IMR-90 (cell line): ENCODE measurements at regions not wholly inside any gene's neighbourhood (a gene's known extent, or its start where the extent isn't known, plus 50 kb on each side); places are given as distances from the start of the nearest gene placed in this dataset.
"Not testable (repeated sequence)": the region's sequence is repeated elsewhere in the genome, so short reads cannot be mapped to it uniquely, and the experiment has no call there.

Experiments
- ATAC-seq: fragments of 200-7000 bp; cut with Tn5 transposase; 2 replicates; pipeline ENCODE4 v1.9.1; 2020; ENCODE audit warnings: low read depth, mild to moderate bottlenecking, moderate library complexity
- BruUV-seq: library from RNA; stranded (reverse); fragments of 400-500 nt; replicated peaks from 2 replicates; lab custom pipeline; 2021; lab: Mats Ljungman, UMichigan
- CTCF ChIA-PET: fragments of 300-600 bp; formaldehyde crosslinking; extraction: SDS; loops from one replicate; lab custom pipeline; 2021; ENCODE audit warnings: antibody characterized with exemption; lab: Yijun Ruan, JAX
- POLR2A ChIA-PET: fragments of 300-600 bp; sonication (Branson Sonifier 250); formaldehyde crosslinking; loops from one replicate; lab custom pipeline; 2022; ENCODE audit warnings: antibody characterized with exemption; ENCODE audit not compliant: unreplicated experiment; lab: Charles Lee
- DNase-seq: peaks from one replicate; pipeline ENCODE4 v3.0.0; 2013
- H2AFZ ChIP-seq: replicated peaks from 2 replicates; pipeline ENCODE3; 2013; ENCODE audit warnings: low read length, mild to moderate bottlenecking; ENCODE audit not compliant: poor library complexity
- H2AK5ac ChIP-seq: 2 replicates; pipeline ENCODE4 v1.6.1; 2013; ENCODE audit warnings: low read depth, low read length, inconsistent platforms
- H2AK9ac ChIP-seq: replicated peaks from 2 replicates; pipeline ENCODE3; 2013; ENCODE audit warnings: mild to moderate bottlenecking, low read depth, low read length, moderate library complexity; ENCODE audit not compliant: poor library complexity
- H2BK120ac ChIP-seq: 2 replicates; pipeline ENCODE4 v1.6.1; 2013; ENCODE audit warnings: low read depth, low read length, inconsistent platforms
- H2BK15ac ChIP-seq: 3 replicates; pipeline ENCODE4 v1.6.1; 2013; ENCODE audit warnings: low read depth, low read length, inconsistent platforms
- H2BK20ac ChIP-seq: 2 replicates; pipeline ENCODE4 v1.6.1; 2013; ENCODE audit warnings: low read depth, mild to moderate bottlenecking, inconsistent platforms, low read length, moderate library complexity
- H2BK5ac ChIP-seq: 2 replicates; pipeline ENCODE4 v1.6.1; 2013; ENCODE audit warnings: mild to moderate bottlenecking, low read depth, low read length, inconsistent platforms; ENCODE audit not compliant: poor library complexity, severe bottlenecking
- H3K14ac ChIP-seq: replicated peaks from 2 replicates; pipeline ENCODE4 v1.6.1; 2013; ENCODE audit warnings: low read depth, low read length, inconsistent platforms
- H3K18ac ChIP-seq: 2 replicates; pipeline ENCODE4 v1.6.1; 2013; ENCODE audit warnings: low read depth, low read length, control low read depth
- H3K23ac ChIP-seq: 2 replicates; pipeline ENCODE4 v1.6.1; 2013; ENCODE audit warnings: low read depth, low read length, inconsistent platforms
- H3K27ac ChIP-seq: 2 replicates; pipeline ENCODE4 v1.5.1; 2013; ENCODE audit warnings: mild to moderate bottlenecking, control low read depth, low read length; ENCODE audit not compliant: insufficient read depth
- H3K27me3 ChIP-seq: 2 replicates; pipeline ENCODE4 v1.6.1; 2013; ENCODE audit warnings: low read length; ENCODE audit not compliant: control insufficient read depth, insufficient read depth
- H3K36me3 ChIP-seq: 2 replicates; pipeline ENCODE4 v1.6.1; 2013; ENCODE audit warnings: low read length, mixed read lengths; ENCODE audit not compliant: control insufficient read depth, insufficient read depth
- H3K4ac ChIP-seq: 2 replicates; pipeline ENCODE4 v1.6.1; 2013; ENCODE audit warnings: low read depth, low read length, inconsistent platforms
- H3K4me1 ChIP-seq: 2 replicates; pipeline ENCODE4 v1.6.1; 2013; ENCODE audit warnings: low read length, mixed read lengths; ENCODE audit not compliant: control insufficient read depth, insufficient read depth
- H3K4me2 ChIP-seq: 2 replicates; pipeline ENCODE4 v1.6.1; 2013; ENCODE audit warnings: low read depth, mild to moderate bottlenecking, control low read depth, low read length, moderate library complexity
- H3K4me3 ChIP-seq: 2 replicates; pipeline ENCODE4 v1.5.1; 2013; ENCODE audit warnings: low read depth, mild to moderate bottlenecking, control low read depth, low read length, moderate library complexity; ENCODE audit not compliant: insufficient read depth
- H3K56ac ChIP-seq: 2 replicates; pipeline ENCODE4 v1.6.1; 2013; ENCODE audit warnings: low read length, inconsistent platforms; ENCODE audit not compliant: insufficient read depth; ENCODE audit errors: extremely low read depth
- H3K79me1 ChIP-seq, 2 experiments: 2 replicates each; pipeline ENCODE4 v1.6.1; 2013; ENCODE audit warnings: low read length in 2 of 2, inconsistent platforms in 1 of 2, low read depth in 1 of 2
- H3K9ac ChIP-seq: 2 replicates; pipeline ENCODE4 v1.6.1; 2013; ENCODE audit warnings: low read depth, low read length, control low read depth
- H3K9me1 ChIP-seq: 2 replicates; pipeline ENCODE4 v1.6.1; 2013; ENCODE audit warnings: low read length, inconsistent platforms; ENCODE audit not compliant: insufficient read depth
- H3K9me3 ChIP-seq: 2 replicates; pipeline ENCODE4 v1.6.1; 2013; ENCODE audit warnings: low read length; ENCODE audit not compliant: control insufficient read depth, insufficient read depth
- H4K20me1 ChIP-seq: 2 replicates; pipeline ENCODE4 v1.6.1; 2013; ENCODE audit warnings: low read length, inconsistent platforms; ENCODE audit not compliant: insufficient read depth
- H4K5ac ChIP-seq: 2 replicates; pipeline ENCODE4 v1.6.1; 2013; ENCODE audit warnings: mild to moderate bottlenecking, low read depth, low read length, control low read depth
- H4K8ac ChIP-seq, 2 experiments: 2 replicates each; pipeline ENCODE4 v1.6.1; 2013; ENCODE audit warnings: low read depth in 2 of 2, low read length in 2 of 2, control low read depth in 1 of 2, inconsistent platforms in 1 of 2
- H4K91ac ChIP-seq: 2 replicates; pipeline ENCODE4 v1.6.1; 2013; ENCODE audit warnings: low read depth, low read length, inconsistent platforms; ENCODE audit not compliant: insufficient read depth
- CEBPB ChIP-seq: IDR thresholded peaks from 2 replicates; pipeline ENCODE4 v1.6.1; 2012; ENCODE audit warnings: low read depth, low read length, improper control_type of control experiment
- CHD1 ChIP-seq: IDR thresholded peaks from 2 replicates; pipeline ENCODE4 v1.6.1; 2012; ENCODE audit warnings: low read depth, low read length, improper control_type of control experiment
- FOS ChIP-seq: fragments of 150-350 bp; IDR thresholded peaks from 2 replicates; pipeline ENCODE4 v1.6.1; 2016; ENCODE audit warnings: low read depth, low read length
- MAFK ChIP-seq: IDR thresholded peaks from 2 replicates; pipeline ENCODE4 v1.6.1; 2012; ENCODE audit warnings: low read depth, low read length, improper control_type of control experiment
- POLR2A ChIP-seq: IDR thresholded peaks from 2 replicates; pipeline ENCODE4 v1.6.1; 2012; ENCODE audit warnings: mild to moderate bottlenecking, low read depth, low read length
- RCOR1 ChIP-seq: IDR thresholded peaks from 2 replicates; pipeline ENCODE4 v1.6.1; 2012; ENCODE audit warnings: mild to moderate bottlenecking, low read length, improper control_type of control experiment; ENCODE audit not compliant: insufficient replicate concordance
- SMC3 ChIP-seq: fragments of 150-350 bp; IDR thresholded peaks from 2 replicates; pipeline ENCODE4 v1.6.1; 2016; ENCODE audit warnings: low read depth, mild to moderate bottlenecking, antibody characterized with exemption, low read length, moderate library complexity
- WGBS, 2 experiments: methylation state at CpG; one replicate each; pipeline versions ENCODE4 v1.1.5 to v1.1.7; 2013; ENCODE audit warnings: missing lambda C conversion rate in 2 of 2; ENCODE audit not compliant: insufficient read length in 1 of 2; ENCODE audit errors: extremely low coverage in 2 of 2; 5-methylcytosine and 5-hydroxymethylcytosine counted together
- dilution Hi-C: fragments of 300-500 bp; cut with HindIII; formaldehyde crosslinking; loops from one replicate; pipeline ENCODE4 v1.14.3; 2018; ENCODE audit warnings: low sequenced_read_pairs; ENCODE audit not compliant: unreplicated experiment
- in situ Hi-C: fragments of 300-500 bp; cut with MboI; formaldehyde crosslinking; loops from 3 replicates; pipeline ENCODE4 v1.14.3; 2019; ENCODE audit warnings: low sequenced_read_pairs, inconsistent platforms, mixed read lengths
- intact Hi-C: fragments of 100-400 bp; cut with micrococcal nuclease; formaldehyde crosslinking; loops from 2 replicates; pipeline ENCODE4 v1.10.0; 2022
- TF ChIP-seq, protein P1 (sequence below): conservative IDR thresholded peaks from 2 replicates; pipeline ENCODE4 v1.5.1; 2012; ENCODE audit warnings: mild to moderate bottlenecking, low read depth, low read length, improper control_type of control experiment

DNA sequence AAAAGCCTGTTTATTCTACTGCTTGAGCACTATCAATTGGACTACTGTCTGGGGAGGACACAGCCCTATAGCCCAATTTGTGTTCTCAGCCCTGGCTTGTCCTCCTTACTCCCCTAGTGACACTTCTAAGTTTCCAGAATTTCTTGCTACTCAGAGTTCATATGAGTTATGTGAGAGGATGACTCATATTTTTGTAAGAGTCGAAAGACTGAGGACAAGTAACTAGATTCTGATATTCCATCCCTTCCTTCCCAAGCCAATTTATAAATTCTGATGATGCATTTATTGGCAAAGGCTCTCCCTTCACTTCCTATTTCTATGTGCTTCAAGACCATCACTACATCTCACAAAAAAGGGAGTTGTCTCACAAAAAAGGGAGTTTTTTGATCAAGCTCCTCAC is 422.2 kb upstream of the DEPDC1 start:
- in situ Hi-C loops: no loop called here
- DNase-seq: no peak
- dilution Hi-C loops: no loop called here
- no peak overlapping the region for H3K4me3 ChIP-seq
- H3K27me3 ChIP-seq: no peaks in the 10 kb centered on the region
- H2AK9ac ChIP-seq: no peak overlapping the region
- no peak overlapping the region for H3K4ac ChIP-seq
- no peak overlapping the region for H3K4me2 ChIP-seq
- no peak overlapping the region for H3K56ac ChIP-seq
- H3K9ac ChIP-seq: no peak overlapping the region
- no peaks in the 10 kb centered on the region for H4K20me1 ChIP-seq
- H4K8ac ChIP-seq: no peak overlapping the region
- no peak overlapping the region for H2BK20ac ChIP-seq
- H4K5ac ChIP-seq: no peak overlapping the region
- H2AFZ ChIP-seq: no peak overlapping the region
- ChIA-PET POLR2A (no interaction called here), CTCF (no interaction called here)
- no peaks in the 10 kb centered on the region for H3K79me1 ChIP-seq
- no peak overlapping the region for H2BK15ac ChIP-seq
- H3K9me1 ChIP-seq: no peaks in the 10 kb centered on the region
- no peaks in the 10 kb centered on the region; the same call in 1 of the 2 replicates for H3K9me3 ChIP-seq
- BruUV-seq: no TSS peak
- no CpG with 5 or more reads among the region's 1 CpG for WGBS, 2 experiments
- no peak overlapping the region for H3K18ac ChIP-seq
- no peak overlapping the region for H3K14ac ChIP-seq
- no peak for ATAC-seq
- H3K27ac ChIP-seq: no peak overlapping the region
- H3K4me1 ChIP-seq: no peaks in the 10 kb centered on the region
- H3K23ac ChIP-seq: no peak overlapping the region
- no peak for TF ChIP-seq POLR2A
- no peak for TF ChIP-seq CHD1
- no peak for TF ChIP-seq FOS
- TF ChIP-seq CEBPB: no peak
- TF ChIP-seq MAFK: no peak
- TF ChIP-seq, protein P1, sequence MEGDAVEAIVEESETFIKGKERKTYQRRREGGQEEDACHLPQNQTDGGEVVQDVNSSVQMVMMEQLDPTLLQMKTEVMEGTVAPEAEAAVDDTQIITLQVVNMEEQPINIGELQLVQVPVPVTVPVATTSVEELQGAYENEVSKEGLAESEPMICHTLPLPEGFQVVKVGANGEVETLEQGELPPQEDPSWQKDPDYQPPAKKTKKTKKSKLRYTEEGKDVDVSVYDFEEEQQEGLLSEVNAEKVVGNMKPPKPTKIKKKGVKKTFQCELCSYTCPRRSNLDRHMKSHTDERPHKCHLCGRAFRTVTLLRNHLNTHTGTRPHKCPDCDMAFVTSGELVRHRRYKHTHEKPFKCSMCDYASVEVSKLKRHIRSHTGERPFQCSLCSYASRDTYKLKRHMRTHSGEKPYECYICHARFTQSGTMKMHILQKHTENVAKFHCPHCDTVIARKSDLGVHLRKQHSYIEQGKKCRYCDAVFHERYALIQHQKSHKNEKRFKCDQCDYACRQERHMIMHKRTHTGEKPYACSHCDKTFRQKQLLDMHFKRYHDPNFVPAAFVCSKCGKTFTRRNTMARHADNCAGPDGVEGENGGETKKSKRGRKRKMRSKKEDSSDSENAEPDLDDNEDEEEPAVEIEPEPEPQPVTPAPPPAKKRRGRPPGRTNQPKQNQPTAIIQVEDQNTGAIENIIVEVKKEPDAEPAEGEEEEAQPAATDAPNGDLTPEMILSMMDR: no peak
- TF ChIP-seq RCOR1: no peak
- TF ChIP-seq SMC3: no peak
- H2BK5ac ChIP-seq: no peak overlapping the region
- no peak overlapping the region for H4K91ac ChIP-seq
- H3K36me3 ChIP-seq: no peaks in the 10 kb centered on the region
- H2BK120ac ChIP-seq: no peak overlapping the region
- intact Hi-C loops: no loop called here
- no peak overlapping the region for H2AK5ac ChIP-seq

DNA sequence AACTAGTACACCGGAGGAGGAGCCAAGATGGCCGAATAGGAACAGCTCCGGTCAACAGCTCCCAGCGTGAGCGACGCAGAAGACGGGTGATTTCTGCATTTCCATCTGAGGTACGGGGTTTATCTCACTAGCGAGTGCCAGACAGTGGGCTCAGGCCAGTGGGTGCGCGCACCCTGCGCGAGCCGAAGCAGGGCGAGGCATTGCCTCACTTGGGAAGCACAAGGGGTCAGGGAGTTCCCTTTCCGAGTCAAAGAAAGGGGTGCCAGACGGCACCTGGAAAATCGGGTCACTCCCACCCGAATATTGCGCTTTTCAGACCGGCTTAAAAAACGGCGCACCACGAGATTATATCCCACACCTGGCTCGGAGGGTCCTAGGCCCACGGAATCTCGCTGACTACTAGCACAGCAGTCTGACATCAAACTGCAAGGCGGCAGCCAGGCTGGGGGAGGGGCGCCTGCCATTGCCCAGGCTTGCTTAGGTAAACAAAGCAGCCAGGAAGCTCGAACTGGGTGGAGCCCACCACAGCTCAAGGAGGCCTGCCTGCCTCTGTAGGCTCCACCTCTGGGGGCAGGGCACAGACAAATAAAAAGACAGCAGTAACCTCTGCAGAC is 426.7 kb upstream of the DEPDC1 start:
- H4K91ac ChIP-seq, H2BK20ac ChIP-seq, H3K4ac ChIP-seq, DNase-seq, H3K56ac ChIP-seq, H2AFZ ChIP-seq, H3K27ac ChIP-seq, H3K27me3 ChIP-seq, H3K4me3 ChIP-seq, H3K18ac ChIP-seq, H4K5ac ChIP-seq, H3K36me3 ChIP-seq, ATAC-seq, CTCF ChIA-PET, H2BK15ac ChIP-seq, H3K79me1 ChIP-seq, H3K9me1 ChIP-seq, H2AK5ac ChIP-seq, in situ Hi-C loops, H3K4me1 ChIP-seq, H2BK5ac ChIP-seq, H3K23ac ChIP-seq, H3K4me2 ChIP-seq, H4K20me1 ChIP-seq, H3K9me3 ChIP-seq, H4K8ac ChIP-seq, H2AK9ac ChIP-seq, intact Hi-C loops, H2BK120ac ChIP-seq, H3K9ac ChIP-seq, H3K14ac ChIP-seq, BruUV-seq, dilution Hi-C loops, POLR2A ChIA-PET: not testable (repeated sequence)
- WGBS, 2 experiments: 87% methylated on average over 14 of the region's 30 CpGs; no CpG with 5 or more reads in 1 of the 2 experiments
